ENCODE measurements at regions not wholly inside any gene's neighbourhood (a gene's known extent, or its start where the extent isn't known, plus 50 kb on each side); places are given as distances from the start of the nearest gene placed in this dataset.

GRCh38 chr5:146940295-146940694 is 61.7 kb upstream of the PPP2R2B start:
- DNase-seq: no peak

- DNase-seq: no peak
Measured at GRCh38 chr5:146944019-146944418, 65.5 kb upstream of the PPP2R2B start.

- no peak for DNase-seq
Measured at GRCh38 chr5:146944764-146945616, 66.4 kb upstream of the PPP2R2B start.

GRCh38 chr5:146945617-146946084 is 67.1 kb upstream of the PPP2R2B start:
- DNase-seq: no peak

- no peak for DNase-seq
Measured at GRCh38 chr5:146947181-146947941, 68.8 kb upstream of the PPP2R2B start.

GRCh38 chr5:146948666-146949065 is 70.1 kb upstream of the PPP2R2B start:
- no peak for DNase-seq

- no peak for DNase-seq
Measured at GRCh38 chr5:146952168-146952567, 73.6 kb upstream of the PPP2R2B start.

- DNase-seq: no peak
Measured at GRCh38 chr5:146956217-146956616, 77.7 kb upstream of the PPP2R2B start.

- no peak for DNase-seq
Measured at GRCh38 chr5:146959360-146959759, 80.8 kb upstream of the PPP2R2B start.

- no peak for DNase-seq
Measured at GRCh38 chr5:146962801-146963355, 84.3 kb upstream of the PPP2R2B start.

GRCh38 chr5:146965761-146966659 is 87.5 kb upstream of the PPP2R2B start:
- peak; percentile 41 to 46 for DNase-seq

GRCh38 chr5:146967646-146968045 is 89.1 kb upstream of the PPP2R2B start:
- no peak for DNase-seq

- no peak for DNase-seq
Measured at GRCh38 chr5:146971401-146971800, 92.8 kb upstream of the PPP2R2B start.

GRCh38 chr5:146986469-146986868 is 107.9 kb upstream of the PPP2R2B start:
- no peak for DNase-seq

- DNase-seq: no peak
Measured at GRCh38 chr5:146993876-146994530, 115.4 kb upstream of the PPP2R2B start.

GRCh38 chr5:146995878-146996277 is 117.3 kb upstream of the PPP2R2B start:
- DNase-seq: no peak

- no peak for DNase-seq
Measured at GRCh38 chr5:147015405-147015804, 136.8 kb upstream of the PPP2R2B start.

- no peak for DNase-seq
Measured at GRCh38 chr5:147017191-147017590, 138.6 kb upstream of the PPP2R2B start.

- no peak for DNase-seq
Measured at GRCh38 chr5:147017621-147018020, 139.1 kb upstream of the PPP2R2B start.

- DNase-seq: no peak
Measured at GRCh38 chr5:147018812-147019211, 140.3 kb upstream of the PPP2R2B start.

GRCh38 chr5:147036691-147037245 is 158.2 kb upstream of the PPP2R2B start:
- no peak for DNase-seq

Data from NCI-H1930 (cell line).